DOHH2 (cell line): ENCODE measurements at regions not wholly inside any gene's neighbourhood (a gene's known extent, or its start where the extent isn't known, plus 50 kb on each side); places are given as distances from the start of the nearest gene placed in this dataset.

Experiments
- CTCF ChIP-seq: fragments of 200-600 bp; sonication (generic); IDR thresholded peaks from one replicate; pipeline ENCODE4 v1.5.1; 2014; ENCODE audit warnings: antibody characterized with exemption, mild to moderate bottlenecking, low read depth, low read length; ENCODE audit not compliant: poor library complexity, severe bottlenecking
- EZH2phosphoT487 ChIP-seq: fragments of 200-600 bp; sonication (generic); IDR thresholded peaks from 2 replicates; pipeline ENCODE4 v1.6.1; 2017; ENCODE audit warnings: borderline replicate concordance, mild to moderate bottlenecking, antibody characterized with exemption, low read length, moderate library complexity, mixed read lengths

- TF ChIP-seq CTCF (no peak), EZH2phosphoT487 (no peak)
Measured at GRCh38 chr6:917296-917695, 224.4 kb upstream of the EXOC2 start.
